RPMI7951 (cell line): ENCODE measurements at regions not wholly inside any gene's neighbourhood (a gene's known extent, or its start where the extent isn't known, plus 50 kb on each side); places are given as distances from the start of the nearest gene placed in this dataset.
"Not testable (repeated sequence)": the region's sequence is repeated elsewhere in the genome, so short reads cannot be mapped to it uniquely, and the experiment has no call there.

ENCODE experiments used
- DNase-seq: peaks from one replicate; pipeline ENCODE4 v3.0.0-alpha.2; 2012; ENCODE audit warnings: low read depth

GRCh38 chr16:85220964-85221731 lies 108.9 kb upstream of the CIBAR2 start:
- no peak for DNase-seq

GRCh38 chr16:85221771-85222154 lies 109.5 kb upstream of the CIBAR2 start:
- DNase-seq = no peak

- no peak for DNase-seq
These were observed 110.0 kb upstream of the CIBAR2 start for GRCh38 chr16:85222155-85222863.

GRCh38 chr16:85225257-85225656 lies 113.0 kb upstream of the CIBAR2 start:
- DNase-seq = no peak

GRCh38 chr16:85225721-85226120 lies 113.4 kb upstream of the CIBAR2 start:
- no peak for DNase-seq

- no peak for DNase-seq
These were observed 115.0 kb upstream of the CIBAR2 start for GRCh38 chr16:85227084-85227945.

GRCh38 chr16:85227946-85228862 lies 115.9 kb upstream of the CIBAR2 start:
- DNase-seq = no peak

- DNase-seq = no peak
These were observed 116.7 kb upstream of the CIBAR2 start for GRCh38 chr16:85228970-85229430.

- DNase-seq = no peak
These were observed 117.7 kb upstream of the CIBAR2 start for GRCh38 chr16:85229869-85230462.

- not testable (repeated sequence) for DNase-seq
These were observed 118.6 kb upstream of the CIBAR2 start for GRCh38 chr16:85230764-85231383.

- no peak for DNase-seq
These were observed 119.7 kb upstream of the CIBAR2 start for GRCh38 chr16:85231959-85232358.

GRCh38 chr16:85232369-85233142 lies 120.3 kb upstream of the CIBAR2 start:
- no peak for DNase-seq

- DNase-seq = no peak
These were observed 121.2 kb upstream of the CIBAR2 start for GRCh38 chr16:85233516-85233915.

GRCh38 chr16:85234310-85235204 lies 122.3 kb upstream of the CIBAR2 start:
- DNase-seq = peak; percentile 47

GRCh38 chr16:85235991-85236817 lies 123.9 kb upstream of the CIBAR2 start:
- no peak for DNase-seq

- peak; percentile 28 for DNase-seq
These were observed 124.5 kb upstream of the CIBAR2 start for GRCh38 chr16:85236818-85237150.

GRCh38 chr16:85237817-85238216 lies 125.5 kb upstream of the CIBAR2 start:
- no peak for DNase-seq

- DNase-seq = no peak
These were observed 126.0 kb upstream of the CIBAR2 start for GRCh38 chr16:85238233-85238647.
